ENCODE measurements at regions not wholly inside any gene's neighbourhood (a gene's known extent, or its start where the extent isn't known, plus 50 kb on each side); places are given as distances from the start of the nearest gene placed in this dataset.

DNA sequence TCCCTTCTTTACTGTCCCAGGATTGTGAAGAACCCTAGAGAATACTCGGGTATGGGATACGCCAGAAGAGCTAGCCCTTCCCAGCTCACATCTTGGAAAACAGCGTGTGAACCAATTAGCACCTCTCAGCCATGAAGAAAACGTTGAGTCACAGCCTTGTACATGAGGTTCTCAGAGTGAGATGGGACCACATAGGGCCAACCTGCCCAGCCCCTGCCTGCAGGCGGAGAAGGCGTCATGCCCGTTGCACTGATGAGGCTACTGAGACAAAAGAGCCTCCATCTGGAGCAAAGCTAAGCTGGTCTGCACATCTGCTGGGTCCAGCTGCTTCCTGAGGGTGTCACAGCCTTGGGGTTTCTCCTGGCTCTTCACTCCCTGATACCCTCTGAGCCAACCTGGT lies 92.2 kb downstream of the LBH start:
- no peak overlapping the region for H2BK5ac ChIP-seq (ENCODE audit: insufficient read length, low read length)
- no peak overlapping the region for H3K18ac ChIP-seq (ENCODE audit: insufficient read length, low read depth, low read length)
- H2BK20ac ChIP-seq (ENCODE audit: low read depth, low read length, poor library complexity, severe bottlenecking) = no peak overlapping the region
- no peak overlapping the region for H3K4me3 Mint-ChIP-seq
- no peak overlapping the region; a peak in 1 of 7 replicates for H3K27ac Mint-ChIP-seq
- H4K20me1 ChIP-seq (ENCODE audit: control insufficient read depth, insufficient read depth, insufficient read length) = no peaks in the 10 kb centered on the region
- H4K8ac ChIP-seq (replicated peaks; ENCODE audit: insufficient read length, low read depth, low read length) = no peak overlapping the region
- H3K27me3 Mint-ChIP-seq (ENCODE audit: low read depth) = peaks cover 1% of the 10 kb centered on the region
- no peak overlapping the region; the same call in 1 of the 2 replicates for H3K14ac ChIP-seq (ENCODE audit: insufficient read depth, low read length)
- H3K36me3 Mint-ChIP-seq (ENCODE audit: insufficient read depth in 1 of 3, low read depth in 3 of 3) = no peaks in the 10 kb centered on the region
- H4K91ac ChIP-seq (ENCODE audit: insufficient read length, low read depth, low read length) = no peak overlapping the region
- H3K9me3 ChIP-seq (ENCODE audit: control insufficient read depth, low read depth, low read length) = no peaks in the 10 kb centered on the region
- no peak overlapping the region for H2AFZ ChIP-seq (ENCODE audit: low read length)
- no peak for DNase-seq
- TF ChIP-seq, protein P1, sequence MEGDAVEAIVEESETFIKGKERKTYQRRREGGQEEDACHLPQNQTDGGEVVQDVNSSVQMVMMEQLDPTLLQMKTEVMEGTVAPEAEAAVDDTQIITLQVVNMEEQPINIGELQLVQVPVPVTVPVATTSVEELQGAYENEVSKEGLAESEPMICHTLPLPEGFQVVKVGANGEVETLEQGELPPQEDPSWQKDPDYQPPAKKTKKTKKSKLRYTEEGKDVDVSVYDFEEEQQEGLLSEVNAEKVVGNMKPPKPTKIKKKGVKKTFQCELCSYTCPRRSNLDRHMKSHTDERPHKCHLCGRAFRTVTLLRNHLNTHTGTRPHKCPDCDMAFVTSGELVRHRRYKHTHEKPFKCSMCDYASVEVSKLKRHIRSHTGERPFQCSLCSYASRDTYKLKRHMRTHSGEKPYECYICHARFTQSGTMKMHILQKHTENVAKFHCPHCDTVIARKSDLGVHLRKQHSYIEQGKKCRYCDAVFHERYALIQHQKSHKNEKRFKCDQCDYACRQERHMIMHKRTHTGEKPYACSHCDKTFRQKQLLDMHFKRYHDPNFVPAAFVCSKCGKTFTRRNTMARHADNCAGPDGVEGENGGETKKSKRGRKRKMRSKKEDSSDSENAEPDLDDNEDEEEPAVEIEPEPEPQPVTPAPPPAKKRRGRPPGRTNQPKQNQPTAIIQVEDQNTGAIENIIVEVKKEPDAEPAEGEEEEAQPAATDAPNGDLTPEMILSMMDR (conservative IDR thresholded peaks at IDR 0.05) = no peak
- H3K9ac ChIP-seq (ENCODE audit: extremely low read depth, insufficient read length, low read length) = no peak overlapping the region
- H2BK15ac ChIP-seq (ENCODE audit: low read depth, low read length) = no peak overlapping the region
- H3K4me1 ChIP-seq (ENCODE audit: insufficient read depth, low read length) = no peaks in the 10 kb centered on the region; the same call in none of the 2 replicates
- H3K23ac ChIP-seq (ENCODE audit: insufficient read length, low read depth, low read length) = no peak overlapping the region
- no peaks in the 10 kb centered on the region for H3K79me1 ChIP-seq (ENCODE audit: insufficient read depth, low read depth, low read length, poor library complexity, severe bottlenecking)
- H3K27ac ChIP-seq (ENCODE audit: insufficient read length, low read depth, low read length) = no peak overlapping the region
- H3K27me3 ChIP-seq (ENCODE audit: insufficient read depth, low read length) = no peaks in the 10 kb centered on the region
- H3K9me3 Mint-ChIP-seq = no peaks in the 10 kb centered on the region; a peak in 1 of 5 replicates
- H3K4me2 ChIP-seq (ENCODE audit: insufficient read depth, insufficient read length, low read length) = no peak overlapping the region
- no peak overlapping the region for H4K5ac ChIP-seq (ENCODE audit: insufficient read length, low read depth, low read length)
- no peak overlapping the region for H3T11ph ChIP-seq (ENCODE audit: low read length)
- H3K23me2 ChIP-seq (ENCODE audit: insufficient read length, low read depth, low read length, poor library complexity, severe bottlenecking) = no peaks in the 10 kb centered on the region
- H3K4ac ChIP-seq (ENCODE audit: low read depth, low read length) = no peak overlapping the region
- H3K79me2 ChIP-seq (ENCODE audit: insufficient read depth, low read length) = no peaks in the 10 kb centered on the region
- no peak overlapping the region for H3K56ac ChIP-seq (ENCODE audit: insufficient read length, low read depth, low read length)
- H2BK12ac ChIP-seq (ENCODE audit: insufficient read length, low read depth, low read length) = no peak overlapping the region
- no CpG with 5 or more reads among the region's 7 CpGs for WGBS (ENCODE audit: extremely low coverage, insufficient read length, low lambda C conversion rate)
- H2AK5ac ChIP-seq (ENCODE audit: insufficient read length, low read length) = no peak overlapping the region
- H3K4me1 Mint-ChIP-seq = peaks cover 23 to 25% of the 10 kb centered on the region in 2 experiments
- no peak overlapping the region for H2BK120ac ChIP-seq (ENCODE audit: low read depth, low read length, poor library complexity, severe bottlenecking)
